Fibroblast of lung (primary cell): ENCODE measurements at regions not wholly inside any gene's neighbourhood (a gene's known extent, or its start where the extent isn't known, plus 50 kb on each side); places are given as distances from the start of the nearest gene placed in this dataset.

Experiments
- DNase-seq, 2 donors: peaks; one replicate each; pipeline versions ENCODE4 v3.0.0 to v3.0.0-alpha.2; 2010; ENCODE audit warnings: low read depth in 2 of 2
- H2AFZ ChIP-seq: 2 replicates; pipeline ENCODE4 v1.5.1; 2012; ENCODE audit warnings: low read length, control low read depth, inconsistent platforms
- H3K27ac ChIP-seq: 2 replicates; pipeline ENCODE4 v1.5.1; 2011; ENCODE audit warnings: low read length, control low read depth; ENCODE audit not compliant: insufficient read depth
- H3K27me3 ChIP-seq: 2 replicates; pipeline ENCODE4 v1.5.1; 2011; ENCODE audit warnings: mild to moderate bottlenecking, low read length; ENCODE audit not compliant: control insufficient read depth, insufficient read depth
- H3K36me3 ChIP-seq: 2 replicates; pipeline ENCODE4 v1.5.1; 2011; ENCODE audit warnings: low read length; ENCODE audit not compliant: control insufficient read depth, insufficient read depth
- H3K4me1 ChIP-seq: 2 replicates; pipeline ENCODE4 v1.5.1; 2011; ENCODE audit warnings: low read length; ENCODE audit not compliant: control insufficient read depth, insufficient read depth; ENCODE audit errors: extremely low read depth
- H3K4me2 ChIP-seq: 2 replicates; pipeline ENCODE4 v1.5.1; 2011; ENCODE audit warnings: low read length, control low read depth; ENCODE audit not compliant: insufficient read depth; ENCODE audit errors: extremely low read depth
- H3K4me3 ChIP-seq, 4 experiments: fragments of 200-600 bp in 1 of 4; sonication (generic) in 1 of 4; replicated peaks in 1 of 4; 2 replicates each; pipeline ENCODE4 v1.5.1; 2011 to 2016; ENCODE audit warnings: low read length in 4 of 4, low read depth in 3 of 4, mild to moderate bottlenecking in 3 of 4, control low read depth in 2 of 4, inconsistent platforms in 1 of 4, mixed read lengths in 1 of 4; ENCODE audit not compliant: insufficient read depth in 1 of 4; ENCODE audit errors: control extremely low read depth in 1 of 4
- H3K79me2 ChIP-seq: 2 replicates; pipeline ENCODE4 v1.5.1; 2012; ENCODE audit warnings: mild to moderate bottlenecking, low read length, inconsistent platforms; ENCODE audit not compliant: control insufficient read depth, insufficient read depth
- H3K9ac ChIP-seq: 2 replicates; pipeline ENCODE4 v1.5.1; 2011; ENCODE audit warnings: mild to moderate bottlenecking, low read length, control low read depth; ENCODE audit not compliant: insufficient read depth
- H3K9me3 ChIP-seq: 2 replicates; pipeline ENCODE4 v1.5.1; 2012; ENCODE audit warnings: low read depth, low read length; ENCODE audit not compliant: control insufficient read depth, insufficient read depth
- H4K20me1 ChIP-seq: 2 replicates; pipeline ENCODE4 v1.5.1; 2011; ENCODE audit warnings: low read length; ENCODE audit not compliant: control insufficient read depth, insufficient read depth; ENCODE audit errors: extremely low read depth
- CTCF ChIP-seq, 2 donors: IDR thresholded peaks in 1 of 2; conservative IDR thresholded peaks in 1 of 2; 1 replicate in 1 of 2; 2 replicates in 1 of 2; pipeline ENCODE4 v1.5.1; 2011 to 2012; ENCODE audit warnings: low read length in 2 of 2, control low read depth in 1 of 2, inconsistent platforms in 1 of 2, low read depth in 1 of 2, mild to moderate bottlenecking in 1 of 2
- EZH2 ChIP-seq: IDR thresholded peaks from 2 replicates; pipeline ENCODE4 v1.5.1; 2012; ENCODE audit warnings: low read length, control low read depth, mild to moderate bottlenecking; ENCODE audit errors: missing control alignments

DNA sequence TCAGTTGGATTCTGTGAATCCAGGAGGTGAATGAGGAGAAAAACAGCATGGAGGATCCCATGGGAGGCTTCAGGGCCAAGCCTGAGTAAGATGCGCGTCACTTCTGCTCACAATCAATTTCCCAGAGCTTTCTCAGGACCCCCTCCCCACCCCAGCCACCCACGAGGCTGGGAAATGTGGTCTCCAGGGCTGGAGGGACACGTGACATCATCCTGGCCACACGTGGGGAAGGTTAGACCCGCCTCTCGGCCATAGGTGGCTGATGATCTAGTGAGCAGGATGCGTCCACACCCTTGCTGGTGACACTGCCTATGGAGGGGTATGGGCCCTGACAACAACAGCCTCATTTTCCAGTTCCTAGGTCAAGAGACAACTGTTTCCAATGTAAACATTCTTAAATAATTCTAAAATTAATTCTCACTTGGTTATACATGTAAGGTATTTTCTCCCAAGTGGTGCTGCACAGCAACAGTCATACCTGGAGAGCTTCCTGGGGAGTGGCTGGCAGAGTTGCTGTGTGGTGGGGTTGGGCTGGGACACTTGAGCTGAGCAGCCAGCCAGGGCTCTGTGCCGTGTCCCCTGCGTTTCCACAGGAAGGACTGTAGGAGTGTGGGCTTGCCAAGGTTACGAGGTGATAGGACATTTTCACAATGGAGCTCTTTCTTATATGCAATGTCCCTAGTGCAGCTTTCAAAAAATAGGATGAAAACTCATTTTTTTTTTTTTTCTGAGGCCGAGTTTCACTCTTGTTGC lies 153.1 kb downstream of the GADD45G start:
- Histone ChIP-seq H3K27ac (no peak overlapping the region), H3K9ac (no peak overlapping the region), H3K79me2 (no peaks in the 10 kb centered on the region), H3K36me3 (no peaks in the 10 kb centered on the region), H2AFZ (no peak overlapping the region), H3K27me3 (no peaks in the 10 kb centered on the region), H4K20me1 (no peaks in the 10 kb centered on the region), H3K4me2 (no peak overlapping the region), H3K4me1 (no peaks in the 10 kb centered on the region), H3K9me3 (no peaks in the 10 kb centered on the region), H3K4me3 (no peak overlapping the region)
- no peak for TF ChIP-seq EZH2
- TF ChIP-seq CTCF (conservative IDR thresholded peaks at IDR 0.05 in 1 of 2, IDR thresholded peaks at IDR 0.05 in 1 of 2; ENCODE audit: low read depth in 1 of 2, low read length in 2 of 2), result no peak
- DNase-seq, result no peak

DNA sequence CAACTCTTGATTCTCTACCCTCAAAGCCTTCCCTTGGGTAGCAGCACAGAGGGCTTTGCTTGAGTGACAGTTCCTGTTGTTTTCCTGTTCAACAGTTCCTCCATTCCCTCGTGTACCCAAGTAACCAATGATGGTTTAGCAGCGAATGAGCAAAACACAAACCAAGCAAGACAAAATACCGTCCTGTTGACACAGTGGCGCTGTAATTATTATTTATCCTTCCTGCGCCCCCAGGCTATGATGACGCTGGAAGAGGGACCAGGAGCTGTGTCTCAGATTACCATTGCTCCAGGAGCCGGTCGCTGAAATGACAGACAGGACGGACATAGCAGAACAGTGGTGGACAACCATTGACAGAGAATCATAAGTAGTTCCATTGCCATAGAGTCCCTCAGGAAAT lies 154.8 kb downstream of the GADD45G start:
- H3K4me2 ChIP-seq, result no peak overlapping the region
- H3K4me1 ChIP-seq, result no peaks in the 10 kb centered on the region
- H3K4me3 ChIP-seq, result no peak overlapping the region
- H3K79me2 ChIP-seq, result no peaks in the 10 kb centered on the region
- no peak overlapping the region for H2AFZ ChIP-seq
- no peaks in the 10 kb centered on the region for H3K27me3 ChIP-seq
- H3K9ac ChIP-seq, result no peak overlapping the region
- no peaks in the 10 kb centered on the region for H4K20me1 ChIP-seq
- TF ChIP-seq CTCF (conservative IDR thresholded peaks at IDR 0.05 in 1 of 2, IDR thresholded peaks at IDR 0.05 in 1 of 2; ENCODE audit: low read depth in 1 of 2, low read length in 2 of 2) (no peak), EZH2 (no peak)
- no peaks in the 10 kb centered on the region for H3K9me3 ChIP-seq
- no peak for DNase-seq
- no peaks in the 10 kb centered on the region for H3K36me3 ChIP-seq
- no peak overlapping the region for H3K27ac ChIP-seq

DNA sequence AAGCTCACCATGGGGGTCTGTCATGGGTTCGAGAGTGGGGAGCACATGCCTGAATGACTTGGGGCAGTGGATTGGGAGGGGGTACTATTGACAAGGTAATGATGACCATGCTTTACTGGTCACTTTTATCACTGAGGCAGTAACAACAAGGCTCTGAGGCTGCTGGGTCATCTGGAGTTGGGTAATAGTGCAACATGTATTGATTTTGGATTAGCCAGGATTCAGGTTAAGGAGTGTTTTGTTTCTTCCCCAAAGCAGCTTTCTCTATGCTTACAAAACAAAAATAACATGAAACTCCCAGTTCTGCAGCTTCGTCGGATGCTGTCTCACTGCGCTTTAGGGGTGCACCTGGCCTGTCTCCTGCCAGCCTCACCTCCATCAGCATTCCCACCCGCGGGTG lies 155.3 kb downstream of the GADD45G start:
- no peaks in the 10 kb centered on the region for H4K20me1 ChIP-seq
- no peak overlapping the region for H3K4me3 ChIP-seq
- H3K4me1 ChIP-seq, result no peaks in the 10 kb centered on the region
- H3K79me2 ChIP-seq, result no peaks in the 10 kb centered on the region
- no peak overlapping the region for H3K27ac ChIP-seq
- no peak overlapping the region for H3K9ac ChIP-seq
- H3K9me3 ChIP-seq, result no peaks in the 10 kb centered on the region
- no peak overlapping the region for H2AFZ ChIP-seq
- DNase-seq, result no peak
- no peak overlapping the region for H3K4me2 ChIP-seq
- TF ChIP-seq EZH2, result no peak
- no peaks in the 10 kb centered on the region for H3K36me3 ChIP-seq
- H3K27me3 ChIP-seq, result no peaks in the 10 kb centered on the region
